Mesenchymal stem cell (in vitro differentiated cells and primary cell): ENCODE measurements at regions not wholly inside any gene's neighbourhood (a gene's known extent, or its start where the extent isn't known, plus 50 kb on each side); places are given as distances from the start of the nearest gene placed in this dataset.

ENCODE experiments used
- DNase-seq: peaks from one replicate; pipeline ENCODE4 v3.0.0-alpha.2; 2013
- H2AFZ ChIP-seq: one replicate; pipeline ENCODE4 v1.6.1; 2013; ENCODE audit warnings: low read depth, mild to moderate bottlenecking, control low read depth, inconsistent platforms, low read length, moderate library complexity
- H2AK5ac ChIP-seq: 2 replicates; pipeline ENCODE4 v1.6.1; 2013; ENCODE audit warnings: low read length, moderate library complexity, mild to moderate bottlenecking, inconsistent platforms; ENCODE audit not compliant: severe bottlenecking
- H2BK120ac ChIP-seq: one replicate; pipeline ENCODE4 v1.6.1; 2013; ENCODE audit warnings: low read depth, mild to moderate bottlenecking, inconsistent platforms, low read length, moderate library complexity
- H2BK12ac ChIP-seq, 2 experiments: one replicate each; pipeline ENCODE4 v1.6.1; 2013; ENCODE audit warnings: inconsistent platforms in 2 of 2, low read length in 2 of 2, mild to moderate bottlenecking in 2 of 2, moderate library complexity in 2 of 2, control low read depth in 1 of 2
- H2BK15ac ChIP-seq: one replicate; pipeline ENCODE4 v1.6.1; 2013; ENCODE audit warnings: mild to moderate bottlenecking, low read depth, inconsistent platforms; ENCODE audit not compliant: poor library complexity, severe bottlenecking
- H2BK5ac ChIP-seq: 2 replicates; pipeline ENCODE4 v1.6.1; 2013; ENCODE audit warnings: low read depth, mild to moderate bottlenecking, low read length, control low read depth, inconsistent platforms; ENCODE audit not compliant: poor library complexity, severe bottlenecking
- H3K14ac ChIP-seq, 2 experiments: one replicate each; pipeline ENCODE4 v1.6.1; 2013; ENCODE audit warnings: inconsistent platforms in 2 of 2, low read length in 2 of 2, control low read depth in 1 of 2, mild to moderate bottlenecking in 1 of 2, moderate library complexity in 1 of 2
- H3K18ac ChIP-seq, 2 experiments: one replicate each; pipeline ENCODE4 v1.6.1; 2013; ENCODE audit warnings: inconsistent platforms in 2 of 2, low read length in 2 of 2, control low read depth in 1 of 2, low read depth in 1 of 2, mild to moderate bottlenecking in 1 of 2
- H3K23ac ChIP-seq, 2 experiments: one replicate each; pipeline ENCODE4 v1.6.1; 2013; ENCODE audit warnings: inconsistent platforms in 2 of 2, low read length in 2 of 2, mild to moderate bottlenecking in 2 of 2, moderate library complexity in 2 of 2, control low read depth in 1 of 2
- H3K27ac ChIP-seq: 2 replicates; pipeline ENCODE4 v1.5.1; 2013; ENCODE audit warnings: mild to moderate bottlenecking, moderate library complexity, low read length, control low read depth, inconsistent platforms; ENCODE audit not compliant: poor library complexity, severe bottlenecking
- H3K27me3 ChIP-seq, 2 experiments: 2 replicates each; pipeline versions ENCODE4 v1.6.1 to v1.7.0; 2013; ENCODE audit warnings: low read length in 2 of 2, mild to moderate bottlenecking in 2 of 2, moderate library complexity in 2 of 2, control low read depth in 1 of 2, inconsistent platforms in 1 of 2; ENCODE audit not compliant: control insufficient read depth in 1 of 2, insufficient read depth in 1 of 2
- H3K36me3 ChIP-seq, 2 experiments: 2 replicates each; pipeline versions ENCODE4 v1.6.1 to v1.7.0; 2013; ENCODE audit warnings: low read length in 2 of 2, control low read depth in 1 of 2, inconsistent platforms in 1 of 2, low read depth in 1 of 2, mild to moderate bottlenecking in 1 of 2; ENCODE audit not compliant: insufficient read depth in 2 of 2, control insufficient read depth in 1 of 2
- H3K4ac ChIP-seq, 2 experiments: one replicate each; pipeline ENCODE4 v1.6.1; 2013; ENCODE audit warnings: inconsistent platforms in 2 of 2, low read length in 2 of 2, mild to moderate bottlenecking in 2 of 2, moderate library complexity in 2 of 2, control low read depth in 1 of 2, low read depth in 1 of 2
- H3K4me1 ChIP-seq: 2 replicates; pipeline ENCODE4 v1.6.1; 2013; ENCODE audit warnings: low read depth, low read length, control low read depth; ENCODE audit not compliant: control insufficient read depth, insufficient read depth
- H3K4me2 ChIP-seq: 2 replicates; pipeline ENCODE4 v1.6.1; 2013; ENCODE audit warnings: low read length, mild to moderate bottlenecking, inconsistent platforms; ENCODE audit not compliant: poor library complexity, severe bottlenecking
- H3K4me3 ChIP-seq, 2 experiments: 2 replicates each; pipeline versions ENCODE4 v1.5.1 to v1.7.0; 2013; ENCODE audit warnings: low read length in 2 of 2, mild to moderate bottlenecking in 2 of 2, control low read depth in 1 of 2, low read depth in 1 of 2; ENCODE audit not compliant: insufficient read depth in 1 of 2
- H3K79me1 ChIP-seq: replicated peaks from 2 replicates; pipeline ENCODE4 v1.6.1; 2013; ENCODE audit warnings: mild to moderate bottlenecking, control low read depth, low read length, inconsistent platforms; ENCODE audit not compliant: poor library complexity, severe bottlenecking
- H3K9ac ChIP-seq: 2 replicates; pipeline ENCODE4 v1.7.0; 2013; ENCODE audit warnings: mild to moderate bottlenecking, low read length, moderate library complexity
- H3K9me3 ChIP-seq: 2 replicates; pipeline ENCODE4 v1.7.0; 2013; ENCODE audit warnings: mild to moderate bottlenecking, low read length; ENCODE audit not compliant: control insufficient read depth
- H4K8ac ChIP-seq: one replicate; pipeline ENCODE4 v1.6.1; 2013; ENCODE audit warnings: inconsistent platforms, mild to moderate bottlenecking, low read length, moderate library complexity
- H4K91ac ChIP-seq: one replicate; pipeline ENCODE4 v1.6.1; 2013; ENCODE audit warnings: mild to moderate bottlenecking, low read length, inconsistent platforms
- WGBS: methylation state at CpG from one replicate; pipeline ENCODE4 v1.1.7; 2013; ENCODE audit warnings: mixed read lengths; 5-methylcytosine and 5-hydroxymethylcytosine counted together

DNA sequence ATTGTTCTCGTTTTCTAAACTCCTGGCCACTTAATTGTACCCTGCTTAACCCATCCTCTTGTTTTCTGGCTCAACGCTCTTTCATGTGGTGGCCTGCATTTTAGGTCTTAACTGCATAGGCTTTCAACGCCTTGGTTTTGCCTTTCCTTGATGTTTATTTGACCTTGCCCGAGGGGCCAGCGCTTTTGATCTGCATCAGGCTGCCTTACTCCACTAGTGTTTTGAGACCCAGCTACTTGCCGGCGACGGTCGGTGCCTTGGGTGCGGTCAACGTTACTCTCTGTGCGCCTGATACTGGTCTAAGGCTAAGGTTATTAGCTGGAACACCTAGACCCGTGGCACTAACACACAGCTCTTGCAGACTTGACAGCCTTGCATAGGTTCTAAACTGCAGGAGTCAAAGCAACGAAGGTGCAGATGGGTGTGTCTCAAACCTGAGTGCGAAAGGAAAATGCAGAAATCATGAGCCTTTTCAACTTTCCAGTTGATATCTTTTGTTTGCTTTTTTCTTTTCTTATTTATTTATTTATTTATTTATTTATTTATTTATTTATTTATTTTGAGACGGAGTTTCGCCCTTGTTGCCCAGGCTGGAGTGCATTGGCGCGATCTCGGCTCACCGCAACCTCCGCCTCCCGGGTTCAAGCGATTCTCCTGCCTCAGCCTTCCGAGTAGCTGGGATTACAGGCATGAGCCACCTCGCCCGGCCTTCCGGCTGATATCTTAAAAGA is 138.8 kb downstream of the HFE start:
- Histone ChIP-seq H3K36me3 (no peaks in the 10 kb centered on the region), H3K4me1 (peaks cover 6% of the 10 kb centered on the region), H2AK5ac (peak overlapping the region; percentile 3), H2AFZ (no peak overlapping the region), H3K79me1 (no peaks in the 10 kb centered on the region), H2BK120ac (no peak overlapping the region), H3K27me3 (peaks cover 0 to 59% of the 10 kb centered on the region in 2 experiments), H3K18ac (peak overlapping the region in 1 of 2 experiments; percentile 75), H3K4ac (peak overlapping the region in 1 of 2 experiments; percentile 8), H4K8ac (no peak overlapping the region), H2BK12ac (no peak overlapping the region), H3K9ac (no peak overlapping the region), H3K4me3 (peak overlapping the region in 1 of 2 experiments; percentile 82), H3K4me2 (peak overlapping the region; percentile 51), H3K27ac (peak overlapping the region; percentile 87), H3K14ac (peak overlapping the region in 1 of 2 experiments; percentile 28), H4K91ac (no peak overlapping the region), H3K9me3 (peaks cover 7% of the 10 kb centered on the region), H2BK15ac (no peak overlapping the region), H2BK5ac (no peak overlapping the region), H3K23ac (peak overlapping the region in 1 of 2 experiments; percentile 1)
- 50% methylated on average over 26 of the region's 28 CpGs for WGBS
- peak; percentile 37 for DNase-seq

- no peak overlapping the region for H2BK120ac ChIP-seq
- H3K27ac ChIP-seq: no peak overlapping the region
- 97% methylated on average over 3 of the region's 3 CpGs for WGBS
- no peak overlapping the region for H3K4me3 ChIP-seq
- H2AFZ ChIP-seq: no peak overlapping the region
- no peak overlapping the region for H3K18ac ChIP-seq
- no peak overlapping the region for H2BK12ac ChIP-seq
- H2AK5ac ChIP-seq: no peak overlapping the region
- peaks cover 0 to 65% of the 10 kb centered on the region in 2 experiments for H3K27me3 ChIP-seq
- no peak overlapping the region for H3K14ac ChIP-seq
- H4K8ac ChIP-seq: no peak overlapping the region
- no peak overlapping the region for H2BK15ac ChIP-seq
- no peaks in the 10 kb centered on the region for H3K79me1 ChIP-seq
- H3K4me1 ChIP-seq: peaks cover 6% of the 10 kb centered on the region
- H3K4ac ChIP-seq: no peak overlapping the region
- H3K23ac ChIP-seq: no peak overlapping the region
- peaks cover 7% of the 10 kb centered on the region for H3K9me3 ChIP-seq
- H3K4me2 ChIP-seq: no peak overlapping the region
- no peak overlapping the region for H2BK5ac ChIP-seq
- no peak overlapping the region for H3K9ac ChIP-seq
- H3K36me3 ChIP-seq: no peaks in the 10 kb centered on the region
- H4K91ac ChIP-seq: no peak overlapping the region
- DNase-seq: no peak
These were observed 138.4 kb upstream of the BTN3A2 start for GRCh38 chr6:26226579-26226967.

DNA sequence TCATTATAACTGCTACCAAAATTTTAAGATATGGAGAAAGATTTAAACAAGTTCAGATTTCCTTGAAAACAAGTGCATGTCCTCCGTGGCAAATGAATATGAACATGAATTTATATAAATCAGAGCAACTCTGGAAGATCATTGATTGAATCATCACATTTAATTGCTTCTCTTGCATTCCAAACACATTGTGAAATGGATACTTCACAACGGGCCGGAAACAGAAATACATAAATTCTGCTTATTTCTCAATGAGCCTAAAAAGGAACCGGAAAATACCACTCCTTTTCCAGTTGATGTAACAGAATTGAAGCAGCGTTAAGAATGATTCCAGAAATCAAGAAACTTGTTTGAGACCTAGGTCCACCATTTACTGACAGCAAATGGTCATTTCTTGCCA is 134.6 kb upstream of the BTN3A2 start:
- no peak overlapping the region for H4K91ac ChIP-seq
- no peak overlapping the region for H3K4me3 ChIP-seq
- no peak overlapping the region for H3K9ac ChIP-seq
- no peak overlapping the region for H2BK15ac ChIP-seq
- H2BK12ac ChIP-seq: no peak overlapping the region
- peaks cover 0 to 55% of the 10 kb centered on the region in 2 experiments for H3K27me3 ChIP-seq
- peaks cover 14% of the 10 kb centered on the region for H3K4me1 ChIP-seq
- 92% methylated on average over 5 of the region's 5 CpGs for WGBS
- no peak overlapping the region for H3K4ac ChIP-seq
- H3K36me3 ChIP-seq: no peaks in the 10 kb centered on the region
- H2BK120ac ChIP-seq: no peak overlapping the region
- H3K23ac ChIP-seq: no peak overlapping the region
- no peak for DNase-seq
- no peak overlapping the region for H2BK5ac ChIP-seq
- no peak overlapping the region for H3K18ac ChIP-seq
- peaks cover 3% of the 10 kb centered on the region for H3K9me3 ChIP-seq
- H2AK5ac ChIP-seq: no peak overlapping the region
- H3K27ac ChIP-seq: no peak overlapping the region
- no peak overlapping the region for H3K4me2 ChIP-seq
- H3K14ac ChIP-seq: no peak overlapping the region
- no peak overlapping the region for H2AFZ ChIP-seq
- H3K79me1 ChIP-seq: no peaks in the 10 kb centered on the region
- H4K8ac ChIP-seq: no peak overlapping the region

DNA sequence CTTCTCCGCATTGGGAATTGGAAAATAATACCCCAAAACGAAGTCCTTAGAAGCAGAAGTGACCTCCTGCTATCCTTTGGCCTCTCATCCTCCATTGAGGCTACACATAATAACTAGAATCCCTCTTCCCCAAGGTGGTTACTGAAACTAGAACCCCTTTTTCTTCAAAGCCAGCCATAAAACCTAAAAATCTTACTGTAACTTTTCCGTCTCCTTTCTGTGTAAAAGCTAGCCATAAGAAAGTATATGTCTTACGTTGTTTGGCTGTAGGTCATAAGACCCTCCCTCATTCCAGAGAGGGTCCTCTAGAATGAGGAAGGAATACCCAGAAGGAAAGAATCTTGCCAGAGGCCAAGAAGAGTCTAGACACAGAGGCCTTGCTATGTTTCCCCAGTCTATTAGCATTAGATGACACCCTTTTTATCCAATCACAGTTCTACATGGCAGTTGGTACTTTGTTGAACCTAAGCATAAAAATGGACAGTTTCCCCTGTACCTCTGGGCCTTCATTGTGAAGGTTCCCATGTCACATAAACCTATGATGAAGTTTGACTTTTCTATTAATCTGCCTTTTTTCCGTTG is 133.9 kb upstream of the BTN3A2 start:
- no peaks in the 10 kb centered on the region for H3K36me3 ChIP-seq
- H2BK12ac ChIP-seq: no peak overlapping the region
- no peak overlapping the region for H3K27ac ChIP-seq
- H2BK5ac ChIP-seq: no peak overlapping the region
- no peaks in the 10 kb centered on the region for H3K9me3 ChIP-seq
- no peak for DNase-seq
- no peak overlapping the region for H2AFZ ChIP-seq
- no peak overlapping the region for H4K8ac ChIP-seq
- no peak overlapping the region for H3K9ac ChIP-seq
- no peak overlapping the region for H2AK5ac ChIP-seq
- H3K4ac ChIP-seq: no peak overlapping the region
- no peak overlapping the region for H3K14ac ChIP-seq
- H3K4me1 ChIP-seq: peaks cover 10% of the 10 kb centered on the region
- no peak overlapping the region for H3K4me2 ChIP-seq
- H3K18ac ChIP-seq: no peak overlapping the region
- no peak overlapping the region for H3K4me3 ChIP-seq
- 99% methylated on average over 5 of the region's 5 CpGs for WGBS
- no peak overlapping the region for H2BK15ac ChIP-seq
- no peak overlapping the region for H3K23ac ChIP-seq
- no peaks in the 10 kb centered on the region for H3K79me1 ChIP-seq
- peaks cover 0 to 54% of the 10 kb centered on the region in 2 experiments for H3K27me3 ChIP-seq
- no peak overlapping the region for H2BK120ac ChIP-seq
- no peak overlapping the region for H4K91ac ChIP-seq
